ENCODE measurements at regions not wholly inside any gene's neighbourhood (a gene's known extent, or its start where the extent isn't known, plus 50 kb on each side); places are given as distances from the start of the nearest gene placed in this dataset.
"Not testable (repeated sequence)": the region's sequence is repeated elsewhere in the genome, so short reads cannot be mapped to it uniquely, and the experiment has no call there.

DNA sequence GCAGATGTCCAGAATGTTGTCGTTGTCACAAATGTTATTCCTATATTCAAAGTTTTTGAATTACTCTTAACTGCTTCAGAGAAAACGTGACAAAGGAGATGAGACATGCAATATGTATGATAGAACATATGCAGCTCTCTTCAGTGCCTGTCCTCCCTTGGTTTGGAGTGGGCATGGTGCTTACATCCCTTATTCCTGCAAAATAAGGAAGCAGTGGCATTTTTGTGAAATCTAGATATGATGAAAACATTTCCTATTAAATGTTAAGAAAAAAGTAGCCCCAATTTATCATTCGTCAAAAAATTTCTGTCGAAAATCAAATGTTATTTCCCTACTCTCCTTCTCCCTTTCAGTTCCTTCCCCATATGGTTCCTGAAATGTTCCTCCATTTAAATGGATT lies 457.5 kb upstream of the FANCL start:
- POLR2A ChIA-PET, result no interaction called here
- ATAC-seq (no peak), DNase-seq (ENCODE audit: low read depth in 1 of 2, low spot score in 1 of 2) (no peak), FAIRE-seq (no peak)
- Histone ChIP-seq H3K4me3 (no peak overlapping the region), H3K4me1 (no peaks in the 10 kb centered on the region), H3K27ac (no peak overlapping the region), H3K9me3 (no peaks in the 10 kb centered on the region), H3K4me2 (no peak overlapping the region)
- CTCF ChIA-PET, result interaction anchor here (1.9 kb wide), 1 partner anchor 18 kb away, joined by 6 read pairs; no protein-coding TSS in a partner anchor
- WGBS (ENCODE audit: missing lambda C conversion rate), result 32% methylated on average over 4 of the region's 4 CpGs
- TF ChIP-seq, protein P1, sequence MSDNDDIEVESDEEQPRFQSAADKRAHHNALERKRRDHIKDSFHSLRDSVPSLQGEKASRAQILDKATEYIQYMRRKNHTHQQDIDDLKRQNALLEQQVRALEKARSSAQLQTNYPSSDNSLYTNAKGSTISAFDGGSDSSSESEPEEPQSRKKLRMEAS (IDR thresholded peaks at IDR 0.05), result no peak
- TF ChIP-seq GATA3 (IDR thresholded peaks at IDR 0.05; ENCODE audit: borderline replicate concordance) (no peak), ZSCAN20 (CRISPR knock-in tag; IDR thresholded peaks at IDR 0.05) (no peak), CBX8 (IDR thresholded peaks at IDR 0.05) (no peak), KDM1A (IDR thresholded peaks at IDR 0.05; ENCODE audit: low read depth) (no peak), CEBPB (IDR thresholded peaks at IDR 0.05) (no peak), ZFP36 (IDR thresholded peaks at IDR 0.05; ENCODE audit: borderline replicate concordance, partially characterized antibody) (no peak), HOXB5 (CRISPR knock-in tag; IDR thresholded peaks at IDR 0.05) (no peak), TFCP2L1 (CRISPR knock-in tag; IDR thresholded peaks at IDR 0.05) (no peak), CBX2 (IDR thresholded peaks at IDR 0.05; ENCODE audit: borderline replicate concordance, low read depth) (no peak)
- TF ChIP-seq, protein P2, sequence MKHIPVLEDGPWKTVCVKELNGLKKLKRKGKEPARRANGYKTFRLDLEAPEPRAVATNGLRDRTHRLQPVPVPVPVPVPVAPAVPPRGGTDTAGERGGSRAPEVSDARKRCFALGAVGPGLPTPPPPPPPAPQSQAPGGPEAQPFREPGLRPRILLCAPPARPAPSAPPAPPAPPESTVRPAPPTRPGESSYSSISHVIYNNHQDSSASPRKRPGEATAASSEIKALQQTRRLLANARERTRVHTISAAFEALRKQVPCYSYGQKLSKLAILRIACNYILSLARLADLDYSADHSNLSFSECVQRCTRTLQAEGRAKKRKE (CRISPR knock-in tag; IDR thresholded peaks at IDR 0.05; ENCODE audit: low read depth), result no peak
- TF ChIP-seq, protein P3, sequence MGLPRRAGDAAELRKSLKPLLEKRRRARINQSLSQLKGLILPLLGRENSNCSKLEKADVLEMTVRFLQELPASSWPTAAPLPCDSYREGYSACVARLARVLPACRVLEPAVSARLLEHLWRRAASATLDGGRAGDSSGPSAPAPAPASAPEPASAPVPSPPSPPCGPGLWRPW (IDR thresholded peaks at IDR 0.05), result no peak

DNA sequence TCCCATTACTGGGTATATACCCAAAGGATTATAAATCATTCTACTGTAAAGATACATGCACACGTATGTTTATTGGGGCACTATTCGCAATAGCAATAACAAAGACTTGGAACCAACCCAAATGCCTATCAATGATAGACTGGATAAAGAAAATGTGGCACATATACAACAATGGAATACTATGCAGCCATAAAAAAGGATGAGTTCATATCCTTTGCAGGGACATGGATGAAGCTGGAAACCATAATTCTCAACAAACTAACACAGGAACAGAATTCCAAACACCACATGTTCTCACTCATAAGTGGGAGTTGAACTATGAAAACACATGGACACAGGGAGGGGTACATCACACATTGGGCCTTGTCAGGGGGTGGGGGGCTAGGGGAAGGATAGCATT lies 453.0 kb upstream of the FANCL start:
- FAIRE-seq; H3K4me3 ChIP-seq; POLR2A ChIA-PET; H3K9me3 ChIP-seq; H3K4me2 ChIP-seq; DNase-seq (ENCODE audit: low read depth in 1 of 2, low spot score in 1 of 2); CTCF ChIA-PET; ATAC-seq; H3K4me1 ChIP-seq; H3K27ac ChIP-seq: not testable (repeated sequence)
- WGBS (ENCODE audit: missing lambda C conversion rate), result 29% methylated on average over 2 of the region's 2 CpGs

DNA sequence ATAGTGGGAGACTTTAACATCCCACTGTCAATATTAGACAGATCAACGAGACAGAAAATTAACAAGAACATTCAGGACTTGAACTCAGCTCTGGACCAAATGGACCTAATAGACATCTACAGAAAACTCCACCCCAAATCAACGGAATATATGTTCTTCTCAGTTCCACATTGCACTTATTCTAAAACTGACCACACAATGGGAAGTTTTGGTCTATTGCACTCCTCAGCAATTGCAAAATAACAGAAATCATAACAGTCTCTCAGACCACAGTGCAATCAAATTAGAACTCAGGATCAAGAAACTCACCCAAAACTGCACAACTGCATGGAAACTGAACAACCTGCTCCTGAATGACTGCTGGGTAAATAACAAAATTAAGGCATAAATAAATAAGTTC lies 449.9 kb upstream of the FANCL start:
- H3K4me2 ChIP-seq; H3K4me3 ChIP-seq; DNase-seq (ENCODE audit: low read depth in 1 of 2, low spot score in 1 of 2); H3K27ac ChIP-seq; FAIRE-seq; ATAC-seq; POLR2A ChIA-PET; CTCF ChIA-PET; H3K4me1 ChIP-seq; H3K9me3 ChIP-seq: not testable (repeated sequence)
- 2% methylated on average over 2 of the region's 2 CpGs for WGBS (ENCODE audit: missing lambda C conversion rate)

DNA sequence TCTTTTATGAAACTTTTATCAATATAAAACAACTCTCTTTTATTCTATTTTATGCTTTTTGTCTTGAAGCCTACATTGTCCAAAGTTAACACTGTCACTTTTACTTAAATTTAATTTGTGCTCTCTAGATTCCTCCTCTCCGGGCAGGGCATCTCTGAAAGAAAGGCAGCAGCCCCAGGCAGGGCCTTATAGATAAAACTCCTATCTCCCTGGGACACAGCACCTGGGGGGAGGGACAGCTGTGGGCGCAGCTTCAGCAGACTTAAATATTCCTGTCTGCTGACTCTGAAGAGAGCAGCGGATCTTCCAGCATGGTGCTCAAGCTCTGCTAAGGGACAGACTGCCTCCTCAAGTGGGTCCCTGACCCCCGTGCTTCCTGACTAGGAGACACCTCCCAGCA lies 447.7 kb upstream of the FANCL start:
- no peaks in the 10 kb centered on the region for H3K9me3 ChIP-seq
- H3K4me3 ChIP-seq, result no peak overlapping the region
- WGBS (ENCODE audit: missing lambda C conversion rate), result 23% methylated on average over 4 of the region's 4 CpGs
- H3K4me1 ChIP-seq, result no peaks in the 10 kb centered on the region
- H3K4me2 ChIP-seq, result no peak overlapping the region
- TF ChIP-seq KDM1A (IDR thresholded peaks at IDR 0.05; ENCODE audit: low read depth) (no peak), ZFP36 (IDR thresholded peaks at IDR 0.05; ENCODE audit: borderline replicate concordance, partially characterized antibody) (no peak), ZNF302 (CRISPR knock-in tag; IDR thresholded peaks at IDR 0.05) (no peak), POLR2A (IDR thresholded peaks at IDR 0.05; ENCODE audit: low read length) (no peak), CBX8 (IDR thresholded peaks at IDR 0.05) (no peak), HOXB5 (CRISPR knock-in tag; IDR thresholded peaks at IDR 0.05) (no peak), HEYL (CRISPR knock-in tag; IDR thresholded peaks at IDR 0.05) (no peak), HOXA7 (CRISPR knock-in tag; IDR thresholded peaks at IDR 0.05) (no peak), RCOR1 (IDR thresholded peaks at IDR 0.05; ENCODE audit: low read depth, low read length) (no peak), NR3C1 (IDR thresholded peaks at IDR 0.05) (no peak), JUNB (IDR thresholded peaks at IDR 0.05) (no peak)
- TF ChIP-seq, protein P4, sequence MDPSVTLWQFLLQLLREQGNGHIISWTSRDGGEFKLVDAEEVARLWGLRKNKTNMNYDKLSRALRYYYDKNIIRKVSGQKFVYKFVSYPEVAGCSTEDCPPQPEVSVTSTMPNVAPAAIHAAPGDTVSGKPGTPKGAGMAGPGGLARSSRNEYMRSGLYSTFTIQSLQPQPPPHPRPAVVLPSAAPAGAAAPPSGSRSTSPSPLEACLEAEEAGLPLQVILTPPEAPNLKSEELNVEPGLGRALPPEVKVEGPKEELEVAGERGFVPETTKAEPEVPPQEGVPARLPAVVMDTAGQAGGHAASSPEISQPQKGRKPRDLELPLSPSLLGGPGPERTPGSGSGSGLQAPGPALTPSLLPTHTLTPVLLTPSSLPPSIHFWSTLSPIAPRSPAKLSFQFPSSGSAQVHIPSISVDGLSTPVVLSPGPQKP (IDR thresholded peaks at IDR 0.05; ENCODE audit: low read depth, low read length), result no peak
- no peak for FAIRE-seq
- no peak overlapping the region for H3K27ac ChIP-seq
- no peak for DNase-seq (ENCODE audit: low read depth in 1 of 2, low spot score in 1 of 2)
- ChIA-PET POLR2A (no interaction called here), CTCF (no interaction called here)
- no peak for ATAC-seq

Data from A549 (cell line).